Sigmoid colon (tissue), 6 donors: ENCODE measurements at regions not wholly inside any gene's neighbourhood (a gene's known extent, or its start where the extent isn't known, plus 50 kb on each side); places are given as distances from the start of the nearest gene placed in this dataset.

Experiments
- DNase-seq: peaks from one replicate; pipeline ENCODE4 v3.0.0-alpha.2; 2019
- H3K27ac ChIP-seq, 4 donors: fragments of 200-600 bp; sonication (generic); one replicate each; pipeline ENCODE4 v1.5.1; 2016 to 2019; ENCODE audit warnings: mild to moderate bottlenecking in 1 of 4
- H3K27me3 ChIP-seq, 3 donors: fragments of 200-600 bp; sonication (generic); one replicate each; pipeline ENCODE4 v1.5.1; 2019; ENCODE audit warnings: mild to moderate bottlenecking in 1 of 3
- H3K36me3 ChIP-seq, 4 donors: fragments of 200-600 bp; sonication (generic); one replicate each; pipeline ENCODE4 v1.5.1; 2016 to 2019
- H3K4me1 ChIP-seq, 4 donors: fragments of 200-600 bp; sonication (generic); one replicate each; pipeline ENCODE4 v1.5.1; 2017 to 2019
- H3K4me3 ChIP-seq, 4 donors: fragments of 200-600 bp; sonication (generic); one replicate each; pipeline ENCODE4 v1.5.1; 2017 to 2019; ENCODE audit warnings: mild to moderate bottlenecking in 2 of 4, moderate library complexity in 1 of 4
- H3K9me3 ChIP-seq, 4 donors: fragments of 200-600 bp in 3 of 4; sonication (generic) in 3 of 4; one replicate each; pipeline versions ENCODE4 v1.5.1 to v1.6.1; 2013 to 2019
- EP300 ChIP-seq, 4 donors: sonication (generic); formaldehyde crosslinking; IDR thresholded peaks; one replicate each; pipeline ENCODE4 v1.6.1; 2017; ENCODE audit warnings: antibody characterized with exemption in 4 of 4
- POLR2A ChIP-seq, 2 donors: fragments of 450-650 bp; IDR thresholded peaks; one replicate each; pipeline ENCODE4 v1.6.1; 2016; ENCODE audit warnings: antibody characterized with exemption in 2 of 2, mild to moderate bottlenecking in 2 of 2, moderate library complexity in 2 of 2
- POLR2AphosphoS5 ChIP-seq, 4 donors: sonication (generic); formaldehyde crosslinking; IDR thresholded peaks; one replicate each; pipeline ENCODE4 v1.6.1; 2017; ENCODE audit warnings: antibody characterized with exemption in 4 of 4
- WGBS, 2 donors: extraction: QIAGEN DNeasy Blood & Tissue Kit; methylation state at CpG; one replicate each; pipeline ENCODE4 v1.1.7; 2013; 5-methylcytosine and 5-hydroxymethylcytosine counted together
- intact Hi-C: fragments of 100-400 bp; cut with DNase I; formaldehyde crosslinking; loops from one replicate; pipeline ENCODE4 v1.15.1; 2023
- TF ChIP-seq, protein P1 (sequence below), 4 experiments: fragments of 450-650 bp in 3 of 4; fragments of 200-600 bp in 1 of 4; IDR thresholded peaks; one replicate each; pipeline ENCODE4 v1.5.1; 2016 to 2019; ENCODE audit warnings: antibody characterized with exemption in 4 of 4, mild to moderate bottlenecking in 3 of 4, moderate library complexity in 2 of 4
- donor health status: healthy with polysubstance abuse.
- donor health status: healthy.

DNA sequence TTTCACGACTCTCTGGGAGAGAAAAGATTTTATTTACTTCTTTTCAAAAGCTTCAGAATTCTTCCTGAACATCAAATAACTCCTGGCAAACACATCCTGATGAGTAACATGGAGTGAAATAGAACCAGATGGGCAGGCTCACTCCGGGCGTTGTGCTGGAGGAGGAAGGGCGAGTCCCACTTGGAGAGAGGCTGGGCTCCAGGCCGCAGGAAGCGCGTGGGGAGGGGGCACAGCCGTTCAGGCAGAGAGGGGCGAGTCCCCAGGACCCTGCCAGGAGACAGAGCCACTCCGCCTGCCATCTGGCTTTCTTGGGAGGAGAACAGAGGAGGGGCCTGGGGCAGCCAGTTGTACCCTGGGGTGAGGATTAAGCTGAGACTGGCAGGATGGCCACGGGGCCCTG, 265.9 kb upstream of the ZMIZ1 start:
- Histone ChIP-seq H3K36me3 (no peaks in the 10 kb centered on the region), H3K9me3 (no peaks in the 10 kb centered on the region), H3K27me3 (no peaks in the 10 kb centered on the region), H3K27ac (peak overlapping the region; percentile 72 to 83 (median 80)), H3K4me1 (peaks cover 0 to 61% (median 48%) of the 10 kb centered on the region in 4 donors), H3K4me3 (no peak overlapping the region)
- intact Hi-C loops, result loop anchor here (10.0 kb wide), 1 partner anchor 262 kb away; the partner anchor contains the start of gene ZMIZ1
- peak; percentile 84 for DNase-seq
- WGBS, 2 donors, result 35 to 55% methylated on average over 11 of the region's 11 CpGs
- TF ChIP-seq EP300 (IDR thresholded peaks at IDR 0.05), result no peak
- peak in 2 of 4 donors; percentile 14 to 21 for TF ChIP-seq POLR2AphosphoS5 (IDR thresholded peaks at IDR 0.05)

DNA sequence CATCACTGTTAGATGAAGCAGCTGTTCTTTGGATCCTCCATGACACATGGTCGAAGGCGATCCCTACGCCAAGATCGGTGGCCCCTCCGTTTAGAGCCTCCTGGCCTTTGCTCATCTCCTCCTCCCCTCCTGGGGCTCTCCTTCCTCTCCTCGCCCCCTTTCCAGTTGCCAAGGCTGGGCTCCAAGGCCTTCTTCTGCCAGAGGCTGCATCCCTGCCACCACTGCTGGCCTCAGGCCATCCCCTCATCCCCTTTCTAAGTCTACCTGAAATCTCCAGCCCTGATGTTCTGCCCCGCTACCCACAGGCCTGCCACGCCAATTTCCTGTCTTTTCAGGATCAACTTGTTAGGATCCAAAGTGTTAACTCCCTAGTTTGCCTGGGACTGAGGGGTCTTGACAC, 265.1 kb upstream of the ZMIZ1 start:
- H3K4me3 ChIP-seq, result no peak overlapping the region
- no peak for DNase-seq
- H3K36me3 ChIP-seq, result no peaks in the 10 kb centered on the region
- TF ChIP-seq EP300 (IDR thresholded peaks at IDR 0.05) (no peak), POLR2A (IDR thresholded peaks at IDR 0.05) (no peak), POLR2AphosphoS5 (IDR thresholded peaks at IDR 0.05) (no peak)
- TF ChIP-seq, protein P1, sequence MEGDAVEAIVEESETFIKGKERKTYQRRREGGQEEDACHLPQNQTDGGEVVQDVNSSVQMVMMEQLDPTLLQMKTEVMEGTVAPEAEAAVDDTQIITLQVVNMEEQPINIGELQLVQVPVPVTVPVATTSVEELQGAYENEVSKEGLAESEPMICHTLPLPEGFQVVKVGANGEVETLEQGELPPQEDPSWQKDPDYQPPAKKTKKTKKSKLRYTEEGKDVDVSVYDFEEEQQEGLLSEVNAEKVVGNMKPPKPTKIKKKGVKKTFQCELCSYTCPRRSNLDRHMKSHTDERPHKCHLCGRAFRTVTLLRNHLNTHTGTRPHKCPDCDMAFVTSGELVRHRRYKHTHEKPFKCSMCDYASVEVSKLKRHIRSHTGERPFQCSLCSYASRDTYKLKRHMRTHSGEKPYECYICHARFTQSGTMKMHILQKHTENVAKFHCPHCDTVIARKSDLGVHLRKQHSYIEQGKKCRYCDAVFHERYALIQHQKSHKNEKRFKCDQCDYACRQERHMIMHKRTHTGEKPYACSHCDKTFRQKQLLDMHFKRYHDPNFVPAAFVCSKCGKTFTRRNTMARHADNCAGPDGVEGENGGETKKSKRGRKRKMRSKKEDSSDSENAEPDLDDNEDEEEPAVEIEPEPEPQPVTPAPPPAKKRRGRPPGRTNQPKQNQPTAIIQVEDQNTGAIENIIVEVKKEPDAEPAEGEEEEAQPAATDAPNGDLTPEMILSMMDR (IDR thresholded peaks at IDR 0.05), result no peak
- no peaks in the 10 kb centered on the region for H3K27me3 ChIP-seq
- H3K9me3 ChIP-seq, result no peaks in the 10 kb centered on the region
- intact Hi-C loops, result loop anchor here (10.0 kb wide), 1 partner anchor 261 kb away; the partner anchor contains the start of gene ZMIZ1
- H3K27ac ChIP-seq, result peak overlapping the region; percentile 72 to 83 (median 80)
- H3K4me1 ChIP-seq, result peaks cover 0 to 64% (median 48%) of the 10 kb centered on the region in 4 donors
- 88 to 93% methylated on average over 8 of the region's 8 CpGs for WGBS, 2 donors

DNA sequence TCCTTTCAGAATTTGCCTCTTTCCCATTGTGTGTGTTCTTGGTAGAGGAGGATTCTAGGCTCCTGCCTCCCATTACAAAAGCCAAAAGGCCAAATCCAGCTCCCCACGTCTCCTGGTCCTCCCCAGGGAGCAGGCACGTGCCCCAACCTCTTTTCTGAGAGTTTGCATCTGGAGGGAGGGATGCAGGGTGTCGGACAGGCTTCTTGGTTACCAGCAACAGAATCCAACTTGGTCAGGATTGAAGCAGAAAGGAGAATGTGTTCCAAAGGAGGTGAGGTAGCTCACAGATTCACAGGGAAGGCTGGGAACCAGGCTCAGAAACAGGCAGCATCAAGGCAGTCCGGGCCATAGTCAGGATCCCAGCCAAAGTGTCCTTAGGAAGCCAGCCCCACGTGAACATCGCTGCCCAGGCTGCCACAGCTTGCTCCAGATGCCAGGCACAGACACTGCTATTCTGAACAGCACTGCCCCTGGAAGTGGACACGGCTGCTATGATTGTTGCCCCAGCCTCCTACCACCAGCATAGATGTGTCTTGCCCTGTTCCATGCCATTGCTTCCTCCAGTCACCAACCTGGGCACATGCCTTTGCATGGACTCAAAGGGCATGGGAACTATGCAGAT, 264.2 kb upstream of the ZMIZ1 start:
- no peaks in the 10 kb centered on the region for H3K27me3 ChIP-seq
- H3K9me3 ChIP-seq, result no peaks in the 10 kb centered on the region
- intact Hi-C loops, result loop anchor here (10.0 kb wide), 1 partner anchor 260 kb away; the partner anchor contains the start of gene ZMIZ1
- no peak overlapping the region for H3K4me3 ChIP-seq
- 74 to 77% methylated on average over 7 of the region's 7 CpGs for WGBS, 2 donors
- peak overlapping the region; percentile 72 to 83 (median 80) for H3K27ac ChIP-seq
- no peaks in the 10 kb centered on the region for H3K36me3 ChIP-seq
- TF ChIP-seq POLR2AphosphoS5 (IDR thresholded peaks at IDR 0.05) (peak in 2 of 4 donors; percentile 13 to 24), EP300 (IDR thresholded peaks at IDR 0.05) (no peak)
- TF ChIP-seq, protein P1 (IDR thresholded peaks at IDR 0.05), result no peak
- peak; percentile 80 for DNase-seq
- H3K4me1 ChIP-seq, result peaks cover 0 to 67% (median 48%) of the 10 kb centered on the region in 4 donors

DNA sequence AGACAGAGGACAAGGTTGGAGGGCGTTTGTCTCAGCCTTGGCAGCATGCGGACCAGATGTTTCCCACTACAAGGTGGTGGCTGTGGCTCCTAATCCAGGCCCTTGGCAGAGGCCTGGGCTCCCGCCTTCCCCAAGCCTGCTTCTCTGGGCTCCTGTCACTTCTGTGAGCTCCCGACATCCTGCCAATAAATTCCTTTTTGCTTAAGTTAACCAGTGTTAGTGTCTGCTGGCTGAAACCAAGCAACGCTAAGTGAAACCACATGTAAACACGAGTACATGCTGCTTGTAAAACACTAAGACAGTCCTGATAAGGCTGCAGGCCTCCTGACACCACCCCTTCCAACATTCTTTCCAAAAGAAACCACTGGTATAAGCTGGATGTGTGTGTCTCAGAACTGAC, 263.6 kb upstream of the ZMIZ1 start:
- no peaks in the 10 kb centered on the region for H3K9me3 ChIP-seq
- intact Hi-C loops, result loop anchor here (10.0 kb wide), 1 partner anchor 260 kb away; the partner anchor contains the start of gene ZMIZ1
- H3K27me3 ChIP-seq, result no peaks in the 10 kb centered on the region
- WGBS, 2 donors, result 18 to 49% methylated on average over 6 of the region's 6 CpGs
- peak overlapping the region; percentile 72 to 83 (median 80) for H3K27ac ChIP-seq
- no peaks in the 10 kb centered on the region for H3K36me3 ChIP-seq
- no peak overlapping the region for H3K4me3 ChIP-seq
- TF ChIP-seq POLR2A (IDR thresholded peaks at IDR 0.05), result no peak
- TF ChIP-seq, protein P1 (IDR thresholded peaks at IDR 0.05), result no peak
- peak in 3 of 4 donors; percentile 10 to 58 (median 39) for TF ChIP-seq EP300 (IDR thresholded peaks at IDR 0.05)
- TF ChIP-seq POLR2AphosphoS5 (IDR thresholded peaks at IDR 0.05), result peak in 3 of 4 donors; percentile 68 to 83 (median 78)
- peaks cover 0 to 67% (median 48%) of the 10 kb centered on the region in 4 donors for H3K4me1 ChIP-seq
- peak; percentile 83 for DNase-seq

DNA sequence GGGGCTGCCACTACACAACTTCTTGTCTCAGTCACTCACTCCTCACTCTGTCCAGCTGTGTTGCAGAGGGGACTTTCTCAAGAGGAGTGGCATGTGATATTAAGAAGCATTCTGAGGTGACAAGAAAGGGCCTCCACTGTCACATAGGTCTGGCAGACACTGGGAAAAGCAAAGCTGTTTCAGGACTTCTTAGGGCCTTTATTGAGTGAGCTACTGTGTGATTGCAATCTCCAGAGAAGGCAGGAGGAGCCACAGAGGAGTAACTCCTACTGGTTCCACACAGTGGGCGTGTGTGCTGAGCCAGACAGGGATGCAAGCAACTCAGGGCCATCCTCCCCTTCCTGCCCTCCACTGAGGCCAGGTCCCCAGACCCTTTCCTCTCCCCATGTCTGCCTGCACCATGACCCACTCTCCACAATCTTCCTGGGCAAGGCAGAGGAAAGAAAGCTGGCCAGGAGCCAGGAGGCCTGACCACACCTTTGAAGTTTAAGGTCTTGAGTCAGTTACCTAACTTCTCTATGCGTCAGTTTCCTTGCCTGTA, 262.0 kb upstream of the ZMIZ1 start:
- H3K36me3 ChIP-seq, result no peaks in the 10 kb centered on the region
- DNase-seq, result no peak
- no peaks in the 10 kb centered on the region for H3K27me3 ChIP-seq
- peaks cover 0 to 67% (median 47%) of the 10 kb centered on the region in 4 donors for H3K4me1 ChIP-seq
- peak overlapping the region in 3 of 4 donors; percentile 78 to 83 (median 82) for H3K27ac ChIP-seq
- WGBS, 2 donors, result 56 to 82% methylated on average over 2 of the region's 2 CpGs
- intact Hi-C loops, result loop anchor here (10.0 kb wide), 1 partner anchor 258 kb away; the partner anchor contains the start of gene ZMIZ1
- H3K4me3 ChIP-seq, result no peak overlapping the region
- TF ChIP-seq POLR2A (IDR thresholded peaks at IDR 0.05), result no peak
- no peaks in the 10 kb centered on the region for H3K9me3 ChIP-seq
